IgD-negative memory B cell (primary cell): ENCODE measurements at regions not wholly inside any gene's neighbourhood (a gene's known extent, or its start where the extent isn't known, plus 50 kb on each side); places are given as distances from the start of the nearest gene placed in this dataset.
A peak's percentile ranks its signal among the peaks of the same experiment; 100 is the strongest.

Source experiments
- H3K27ac Mint-ChIP-seq, 3 donors: one replicate each; pipeline ENCODE4 v1.8.0; 2020 to 2022; ENCODE audit warnings: mild to moderate bottlenecking in 3 of 3, mixed read lengths in 3 of 3, moderate library complexity in 1 of 3
- H3K27me3 Mint-ChIP-seq: one replicate; pipeline ENCODE4 v1.8.0; 2021; ENCODE audit warnings: mixed read lengths
- H3K36me3 Mint-ChIP-seq: one replicate; pipeline ENCODE4 v1.8.0; 2020; ENCODE audit warnings: mild to moderate bottlenecking, mixed read lengths
- H3K4me1 Mint-ChIP-seq, 3 donors: one replicate each; pipeline ENCODE4 v1.8.0; 2020 to 2022; ENCODE audit warnings: mixed read lengths in 3 of 3, mild to moderate bottlenecking in 1 of 3
- H3K4me3 Mint-ChIP-seq, 4 donors: one replicate each; pipeline ENCODE4 v1.8.0; 2020 to 2022; ENCODE audit warnings: mild to moderate bottlenecking in 4 of 4, mixed read lengths in 4 of 4, moderate library complexity in 3 of 4
- H3K9me3 Mint-ChIP-seq, 3 donors: one replicate each; pipeline ENCODE4 v1.8.0; 2020 to 2021; ENCODE audit warnings: mixed read lengths in 3 of 3, mild to moderate bottlenecking in 1 of 3

- H3K4me3 Mint-ChIP-seq: peak overlapping the region in 1 of 4 donors; percentile 47
- H3K27ac Mint-ChIP-seq: no peak overlapping the region
- no peaks in the 10 kb centered on the region for H3K36me3 Mint-ChIP-seq
- H3K9me3 Mint-ChIP-seq: peaks cover 0 to 4% (median 0%) of the 10 kb centered on the region in 3 donors
- peaks cover 5 to 6% (median 5%) of the 10 kb centered on the region in 3 donors for H3K4me1 Mint-ChIP-seq
- H3K27me3 Mint-ChIP-seq: peaks cover 18% of the 10 kb centered on the region
These were observed 159.3 kb upstream of the DAPK1 start for GRCh38 chr9:87338088-87338989.

GRCh38 chr9:87340391-87340790, 157.3 kb upstream of the DAPK1 start:
- no peaks in the 10 kb centered on the region for H3K9me3 Mint-ChIP-seq
- peaks cover 5 to 6% (median 5%) of the 10 kb centered on the region in 3 donors for H3K4me1 Mint-ChIP-seq
- H3K27ac Mint-ChIP-seq: no peak overlapping the region
- H3K4me3 Mint-ChIP-seq: peak overlapping the region in 1 of 4 donors; percentile 57
- peaks cover 21% of the 10 kb centered on the region for H3K27me3 Mint-ChIP-seq
- H3K36me3 Mint-ChIP-seq: no peaks in the 10 kb centered on the region

GRCh38 chr9:87342743-87343142, 154.9 kb upstream of the DAPK1 start:
- no peak overlapping the region for H3K4me3 Mint-ChIP-seq
- H3K36me3 Mint-ChIP-seq: no peaks in the 10 kb centered on the region
- H3K27me3 Mint-ChIP-seq: peaks cover 9% of the 10 kb centered on the region
- peaks cover 0 to 2% (median 0%) of the 10 kb centered on the region in 3 donors for H3K4me1 Mint-ChIP-seq
- no peaks in the 10 kb centered on the region for H3K9me3 Mint-ChIP-seq
- H3K27ac Mint-ChIP-seq: no peak overlapping the region

GRCh38 chr9:87343816-87344430, 153.7 kb upstream of the DAPK1 start:
- no peaks in the 10 kb centered on the region for H3K9me3 Mint-ChIP-seq
- no peak overlapping the region for H3K4me3 Mint-ChIP-seq
- no peaks in the 10 kb centered on the region for H3K36me3 Mint-ChIP-seq
- no peak overlapping the region for H3K27ac Mint-ChIP-seq
- peaks cover 3% of the 10 kb centered on the region for H3K27me3 Mint-ChIP-seq
- no peaks in the 10 kb centered on the region for H3K4me1 Mint-ChIP-seq

- H3K4me3 Mint-ChIP-seq: peak overlapping the region in 1 of 4 donors; percentile 54
- no peak overlapping the region for H3K27ac Mint-ChIP-seq
- H3K9me3 Mint-ChIP-seq: peaks cover 0 to 4% (median 2%) of the 10 kb centered on the region in 3 donors
- no peaks in the 10 kb centered on the region for H3K36me3 Mint-ChIP-seq
- no peaks in the 10 kb centered on the region for H3K4me1 Mint-ChIP-seq
- peaks cover 3% of the 10 kb centered on the region for H3K27me3 Mint-ChIP-seq
These were observed 151.5 kb upstream of the DAPK1 start for GRCh38 chr9:87346061-87346665.

GRCh38 chr9:87350915-87351314, 146.8 kb upstream of the DAPK1 start:
- H3K9me3 Mint-ChIP-seq: peaks cover 0 to 4% (median 2%) of the 10 kb centered on the region in 3 donors
- no peak overlapping the region for H3K27ac Mint-ChIP-seq
- no peak overlapping the region for H3K4me3 Mint-ChIP-seq
- H3K27me3 Mint-ChIP-seq: peaks cover 2% of the 10 kb centered on the region
- no peaks in the 10 kb centered on the region for H3K36me3 Mint-ChIP-seq
- no peaks in the 10 kb centered on the region for H3K4me1 Mint-ChIP-seq

GRCh38 chr9:87353301-87353700, 144.4 kb upstream of the DAPK1 start:
- peaks cover 0 to 4% (median 2%) of the 10 kb centered on the region in 3 donors for H3K9me3 Mint-ChIP-seq
- no peak overlapping the region for H3K4me3 Mint-ChIP-seq
- H3K27me3 Mint-ChIP-seq: peaks cover 2% of the 10 kb centered on the region
- no peaks in the 10 kb centered on the region for H3K4me1 Mint-ChIP-seq
- no peaks in the 10 kb centered on the region for H3K36me3 Mint-ChIP-seq
- no peak overlapping the region for H3K27ac Mint-ChIP-seq

GRCh38 chr9:87354147-87354546, 143.5 kb upstream of the DAPK1 start:
- Mint-ChIP-seq H3K4me3 (no peak overlapping the region), H3K36me3 (no peaks in the 10 kb centered on the region), H3K27me3 (peaks cover 2% of the 10 kb centered on the region), H3K27ac (no peak overlapping the region), H3K9me3 (peaks cover 0 to 2% (median 2%) of the 10 kb centered on the region in 3 donors), H3K4me1 (no peaks in the 10 kb centered on the region)

GRCh38 chr9:87357600-87357999, 140.1 kb upstream of the DAPK1 start:
- H3K27ac Mint-ChIP-seq: no peak overlapping the region
- H3K27me3 Mint-ChIP-seq: peaks cover 9% of the 10 kb centered on the region
- no peaks in the 10 kb centered on the region for H3K36me3 Mint-ChIP-seq
- H3K4me3 Mint-ChIP-seq: no peak overlapping the region
- no peaks in the 10 kb centered on the region for H3K4me1 Mint-ChIP-seq
- H3K9me3 Mint-ChIP-seq: no peaks in the 10 kb centered on the region

- no peaks in the 10 kb centered on the region for H3K4me1 Mint-ChIP-seq
- H3K36me3 Mint-ChIP-seq: no peaks in the 10 kb centered on the region
- H3K27ac Mint-ChIP-seq: no peak overlapping the region
- H3K4me3 Mint-ChIP-seq: peak overlapping the region in 1 of 4 donors; percentile 58
- peaks cover 0 to under 1% (median 0%) of the 10 kb centered on the region in 3 donors for H3K9me3 Mint-ChIP-seq
- peaks cover 8% of the 10 kb centered on the region for H3K27me3 Mint-ChIP-seq
These were observed 138.4 kb upstream of the DAPK1 start for GRCh38 chr9:87359264-87359663.

- H3K4me1 Mint-ChIP-seq: no peaks in the 10 kb centered on the region
- H3K36me3 Mint-ChIP-seq: no peaks in the 10 kb centered on the region
- peaks cover 8% of the 10 kb centered on the region for H3K27me3 Mint-ChIP-seq
- no peak overlapping the region for H3K27ac Mint-ChIP-seq
- no peak overlapping the region for H3K4me3 Mint-ChIP-seq
- H3K9me3 Mint-ChIP-seq: peaks cover 0 to 6% (median 3%) of the 10 kb centered on the region in 3 donors
These were observed 137.6 kb upstream of the DAPK1 start for GRCh38 chr9:87359958-87360601.

GRCh38 chr9:87370049-87370685, 127.5 kb upstream of the DAPK1 start:
- H3K27me3 Mint-ChIP-seq: peaks cover 4% of the 10 kb centered on the region
- H3K4me3 Mint-ChIP-seq: no peak overlapping the region
- no peaks in the 10 kb centered on the region for H3K4me1 Mint-ChIP-seq
- no peaks in the 10 kb centered on the region for H3K36me3 Mint-ChIP-seq
- H3K27ac Mint-ChIP-seq: no peak overlapping the region
- peaks cover 2 to 6% (median 5%) of the 10 kb centered on the region in 3 donors for H3K9me3 Mint-ChIP-seq

GRCh38 chr9:87371795-87372355, 125.8 kb upstream of the DAPK1 start:
- peak overlapping the region in 1 of 3 donors; percentile 76 for H3K27ac Mint-ChIP-seq
- H3K27me3 Mint-ChIP-seq: peaks cover 4% of the 10 kb centered on the region
- H3K9me3 Mint-ChIP-seq: peaks cover 0 to 2% (median 2%) of the 10 kb centered on the region in 3 donors
- H3K36me3 Mint-ChIP-seq: no peaks in the 10 kb centered on the region
- no peaks in the 10 kb centered on the region for H3K4me1 Mint-ChIP-seq
- H3K4me3 Mint-ChIP-seq: no peak overlapping the region

GRCh38 chr9:87372356-87372851, 125.3 kb upstream of the DAPK1 start:
- Mint-ChIP-seq H3K36me3 (no peaks in the 10 kb centered on the region), H3K9me3 (peaks cover 0 to 2% (median 2%) of the 10 kb centered on the region in 3 donors), H3K27ac (no peak overlapping the region), H3K4me3 (no peak overlapping the region), H3K4me1 (no peaks in the 10 kb centered on the region), H3K27me3 (peaks cover 4% of the 10 kb centered on the region)
